GM21423 (cell line): ENCODE measurements at regions not wholly inside any gene's neighbourhood (a gene's known extent, or its start where the extent isn't known, plus 50 kb on each side); places are given as distances from the start of the nearest gene placed in this dataset.
"Not testable (repeated sequence)": the region's sequence is repeated elsewhere in the genome, so short reads cannot be mapped to it uniquely, and the experiment has no call there.

ENCODE experiments used
- ATAC-seq: cut with Tn5 transposase; IDR thresholded peaks from one replicate; pipeline ENCODE4 v1.9.1; 2021; ENCODE audit warnings: mild to moderate bottlenecking, moderate library complexity; ENCODE audit not compliant: unreplicated experiment

DNA sequence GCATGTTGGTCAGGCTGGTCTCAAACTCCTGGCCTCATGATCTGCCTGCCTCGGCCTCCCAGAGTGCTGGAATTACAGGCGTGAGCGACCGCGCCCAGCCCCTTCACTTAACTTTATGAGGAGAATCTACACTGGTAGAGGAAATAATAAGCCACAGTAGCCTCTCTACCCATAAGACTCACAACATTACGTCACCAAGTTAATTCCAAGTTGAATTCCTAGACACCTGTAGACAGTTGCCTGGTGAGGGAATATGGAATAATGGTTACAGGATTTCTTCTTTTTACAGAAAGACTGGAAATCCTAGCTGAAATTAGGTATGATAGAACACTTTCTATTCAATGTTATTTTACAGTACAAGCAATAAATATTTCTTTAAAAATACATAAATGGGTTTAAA lies 854.5 kb upstream of the EYS start:
- ATAC-seq, result no peak

DNA sequence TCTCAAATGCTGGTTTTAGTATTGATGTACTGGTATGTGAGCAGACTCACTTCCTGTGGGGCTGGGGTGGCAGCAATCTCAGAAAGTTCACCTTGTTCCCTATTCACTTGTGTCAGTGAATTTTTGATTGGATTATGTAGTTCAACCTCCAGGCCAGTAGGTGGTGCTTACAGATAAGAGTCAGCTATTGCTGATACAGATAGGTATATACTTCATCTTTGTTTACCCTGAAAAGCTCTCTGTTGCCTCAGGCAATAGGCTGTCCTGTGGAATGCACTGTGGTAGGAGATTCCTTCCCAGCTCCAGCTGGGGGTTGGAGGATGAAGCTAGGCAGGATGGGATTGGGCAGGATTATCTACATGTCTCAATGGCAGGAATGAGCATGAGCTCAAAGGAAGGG lies 851.2 kb upstream of the EYS start:
- no peak for ATAC-seq

DNA sequence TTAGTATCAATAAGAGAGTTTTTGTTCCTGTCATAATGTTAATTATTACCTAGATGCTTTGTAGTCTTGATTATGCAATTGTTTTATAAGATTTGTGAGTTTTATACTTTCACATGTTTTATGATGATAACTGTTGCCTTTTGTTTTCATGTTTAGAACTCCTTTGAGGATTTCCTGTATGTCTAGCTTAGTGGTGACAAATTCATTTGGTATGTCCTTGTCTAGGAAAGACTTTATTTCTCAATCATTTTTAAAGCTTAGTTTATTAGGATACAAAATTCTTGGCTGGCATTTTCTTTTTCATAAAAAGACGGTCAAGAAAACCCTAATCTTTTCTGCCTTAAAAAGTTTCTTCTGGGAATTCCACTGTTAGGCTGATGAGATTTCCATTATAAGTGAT lies 849.9 kb upstream of the EYS start:
- ATAC-seq, result no peak

GRCh38 chr6:66555082-66555481 lies 848.1 kb upstream of the EYS start:
- ATAC-seq, result no peak

DNA sequence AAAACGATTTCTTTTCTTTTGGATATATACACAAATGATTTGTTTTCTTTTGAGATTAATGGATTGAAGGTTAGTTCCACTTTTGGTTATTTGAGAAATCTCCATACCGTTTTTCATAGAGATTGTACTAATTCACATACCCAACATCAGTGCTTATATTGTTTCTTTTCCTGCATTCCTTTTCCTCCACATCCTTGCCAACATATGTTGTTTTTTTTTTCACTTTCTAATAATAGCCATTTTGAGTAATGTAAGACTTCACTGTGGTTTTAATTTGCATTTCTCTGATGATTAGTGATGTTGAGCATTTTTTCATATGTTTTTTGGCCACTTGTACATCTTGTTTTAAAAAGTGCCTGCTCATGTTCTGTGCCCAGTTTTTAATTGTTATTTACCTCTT lies 846.4 kb upstream of the EYS start:
- no peak for ATAC-seq

- ATAC-seq, result no peak
Measured at GRCh38 chr6:66538551-66539135, 831.6 kb upstream of the EYS start.

DNA sequence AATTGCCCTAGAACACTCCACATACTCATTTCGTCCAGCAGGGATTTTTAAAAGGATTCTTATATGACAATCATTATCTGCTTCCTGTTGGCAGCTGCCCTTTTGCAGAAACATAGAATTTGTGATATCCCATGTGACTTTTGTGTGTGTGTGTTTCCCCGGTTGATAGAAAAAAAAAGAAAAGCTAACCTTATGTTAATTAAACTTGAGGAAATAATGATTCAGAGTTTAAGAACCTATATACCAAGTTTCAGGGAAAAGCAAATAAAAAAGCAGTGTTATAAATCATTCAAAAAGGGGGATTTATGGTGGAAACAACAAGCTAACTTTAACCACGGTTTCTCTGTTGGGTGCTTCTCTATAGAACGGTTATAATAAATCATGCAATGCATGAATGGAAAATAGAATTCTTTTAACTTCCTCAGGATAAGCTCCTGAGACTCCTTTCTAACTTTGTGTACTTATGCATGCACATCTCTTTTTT lies 826.9 kb upstream of the EYS start:
- no peak for ATAC-seq

DNA sequence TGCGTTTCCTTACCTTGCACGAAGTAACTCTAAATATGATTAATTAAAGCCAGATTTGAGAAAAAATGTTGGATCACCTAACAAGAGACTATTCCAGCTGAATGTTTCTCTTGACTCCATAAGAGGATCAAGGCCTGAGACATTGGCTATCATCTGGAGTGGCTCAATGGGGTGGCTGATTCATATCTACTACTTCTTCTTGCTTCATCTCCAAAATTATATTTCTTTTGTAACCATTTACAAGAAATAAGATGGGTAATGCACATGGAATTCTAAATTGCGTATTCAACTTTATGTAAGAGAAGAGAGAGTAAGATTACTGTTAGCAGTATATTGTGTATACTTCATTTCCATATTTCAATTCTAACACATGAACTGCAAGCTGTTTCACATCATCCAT lies 819.0 kb upstream of the EYS start:
- no peak for ATAC-seq

DNA sequence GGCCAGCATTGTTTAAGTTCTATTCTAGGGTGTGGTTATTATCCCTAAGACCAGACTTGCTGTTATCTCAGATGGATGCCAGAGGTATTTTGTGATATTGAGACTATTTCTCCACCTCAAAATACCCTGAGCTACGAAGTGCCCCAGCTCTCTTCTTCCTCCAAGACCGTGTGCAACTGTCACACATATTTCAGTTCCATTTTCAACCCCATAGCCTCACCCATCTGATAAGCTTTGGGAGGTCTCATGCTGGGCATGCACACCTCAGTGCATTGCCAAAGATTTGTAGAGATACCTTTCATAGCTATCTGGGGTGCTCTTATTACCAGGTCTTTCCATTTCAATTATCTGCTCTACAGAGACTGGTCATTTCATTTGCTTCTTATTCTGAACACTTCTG lies 815.8 kb upstream of the EYS start:
- no peak for ATAC-seq

GRCh38 chr6:66516377-66516776 lies 809.4 kb upstream of the EYS start:
- no peak for ATAC-seq

- no peak for ATAC-seq
Measured at GRCh38 chr6:66508433-66508832, 801.4 kb upstream of the EYS start.

DNA sequence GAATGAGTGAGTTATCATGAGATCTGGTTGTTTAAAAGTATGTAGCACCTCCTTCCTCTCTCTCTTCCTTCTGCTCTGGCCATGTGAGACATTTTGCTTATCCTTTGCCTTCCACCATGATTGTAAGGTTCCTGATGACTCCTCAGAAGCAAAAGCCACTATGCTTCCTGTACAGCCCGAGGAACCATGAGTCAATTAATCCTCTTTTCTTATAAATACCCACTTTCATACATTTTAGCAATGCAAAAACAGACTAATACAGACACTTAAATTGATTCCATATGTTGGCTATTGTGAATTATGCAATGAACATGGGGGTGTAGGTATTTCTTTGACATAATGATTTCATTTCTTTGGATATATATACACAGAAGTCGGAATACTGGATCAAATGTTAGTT lies 792.8 kb upstream of the EYS start:
- no peak for ATAC-seq

GRCh38 chr6:66496659-66497058 lies 789.6 kb upstream of the EYS start:
- no peak for ATAC-seq

DNA sequence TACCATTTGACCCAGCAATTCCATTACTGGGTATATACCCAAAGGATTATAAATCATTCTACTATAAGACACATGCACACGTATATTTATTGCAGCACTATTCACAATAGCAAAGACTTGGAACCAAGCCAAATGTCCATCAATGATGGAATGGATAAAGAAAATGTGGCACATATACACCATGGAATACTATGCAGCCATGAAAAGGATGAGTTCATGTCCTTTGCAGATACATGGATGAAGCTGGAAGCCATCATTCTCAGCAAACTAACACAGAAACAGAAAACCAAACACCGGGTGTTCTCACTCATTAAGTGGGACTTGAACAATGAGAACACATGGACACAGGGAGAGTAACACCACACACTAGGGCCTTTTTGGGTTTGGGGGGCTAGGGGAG lies 787.6 kb upstream of the EYS start:
- ATAC-seq, result not testable (repeated sequence)

GRCh38 chr6:66489269-66489987 lies 782.4 kb upstream of the EYS start:
- no peak for ATAC-seq

DNA sequence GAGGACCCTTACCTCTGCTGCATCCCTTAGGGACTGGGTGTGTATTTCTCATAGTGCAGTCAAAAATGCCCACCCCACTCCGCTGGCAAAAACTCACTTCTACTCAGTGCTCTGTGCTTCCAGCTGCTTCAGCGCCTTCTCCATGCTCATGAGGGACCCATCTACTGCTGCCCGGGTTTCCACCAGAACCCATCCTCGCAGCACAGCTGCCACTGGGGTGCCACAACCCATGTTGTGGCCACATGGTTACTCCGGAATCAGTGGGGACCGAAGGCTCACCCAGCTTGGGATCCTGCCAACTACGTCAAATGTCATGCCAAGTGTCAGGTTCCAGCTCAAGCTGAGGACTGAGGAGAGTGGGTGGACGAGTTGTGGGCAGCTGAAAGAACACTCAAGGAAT lies 774.2 kb upstream of the EYS start:
- ATAC-seq, result no peak

GRCh38 chr6:66478705-66479104 lies 771.7 kb upstream of the EYS start:
- ATAC-seq, result no peak

GRCh38 chr6:66435321-66435720 lies 728.3 kb upstream of the EYS start:
- no peak for ATAC-seq

DNA sequence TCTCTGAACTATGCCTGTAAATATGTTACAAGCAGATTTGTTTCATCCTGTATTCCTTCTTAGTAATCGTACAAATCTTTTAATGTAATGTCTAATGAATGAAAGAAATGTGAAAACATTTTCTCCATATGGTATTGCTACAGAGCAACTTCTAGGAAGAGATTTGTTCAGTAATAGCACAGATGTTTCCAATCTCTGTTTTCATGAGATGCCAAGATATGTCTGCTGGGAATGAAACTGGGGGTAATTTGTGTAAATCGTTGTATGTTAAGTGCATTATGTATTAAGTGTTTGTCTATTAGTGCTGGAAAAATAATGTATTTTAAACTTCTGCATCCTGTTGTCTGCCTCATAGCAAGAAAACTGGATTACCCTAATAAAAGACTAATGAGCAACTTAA lies 722.2 kb upstream of the EYS start:
- no peak for ATAC-seq

DNA sequence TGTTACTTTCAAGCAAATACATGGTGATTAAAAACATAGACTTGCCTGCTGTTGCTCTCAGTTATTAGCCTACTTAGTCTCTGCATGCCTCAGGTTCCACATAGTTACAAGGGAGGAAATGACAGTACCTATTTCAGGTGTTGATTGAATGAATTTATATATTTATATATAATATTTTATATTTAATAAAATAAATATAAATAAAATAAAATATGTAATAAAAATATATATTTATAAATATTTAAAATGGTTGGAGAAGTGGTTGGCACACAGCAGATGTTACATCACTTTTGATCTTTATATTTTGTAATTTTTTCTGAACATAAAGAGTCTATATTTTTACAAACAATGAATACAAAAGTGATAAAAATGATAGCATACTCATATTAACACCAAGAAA lies 716.0 kb upstream of the EYS start:
- ATAC-seq, result no peak

DNA sequence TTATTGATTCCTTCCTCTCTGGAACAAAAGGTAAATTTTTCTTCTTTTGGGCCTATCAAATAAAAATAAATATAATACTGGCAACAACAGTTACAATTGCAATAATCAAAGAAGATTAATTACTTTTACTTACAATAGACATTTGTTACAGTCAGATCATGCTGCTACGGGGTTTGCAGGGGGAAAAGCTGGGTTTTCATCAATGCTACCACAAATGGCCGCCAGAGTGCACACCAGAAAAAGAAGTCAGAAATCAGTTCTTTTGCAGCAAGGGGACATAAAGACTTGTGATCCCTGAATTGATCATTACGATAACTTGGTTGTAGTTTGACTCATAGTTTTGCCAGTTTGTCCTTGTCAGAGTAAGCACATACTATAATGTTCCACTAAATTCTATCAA lies 714.5 kb upstream of the EYS start:
- ATAC-seq, result no peak

DNA sequence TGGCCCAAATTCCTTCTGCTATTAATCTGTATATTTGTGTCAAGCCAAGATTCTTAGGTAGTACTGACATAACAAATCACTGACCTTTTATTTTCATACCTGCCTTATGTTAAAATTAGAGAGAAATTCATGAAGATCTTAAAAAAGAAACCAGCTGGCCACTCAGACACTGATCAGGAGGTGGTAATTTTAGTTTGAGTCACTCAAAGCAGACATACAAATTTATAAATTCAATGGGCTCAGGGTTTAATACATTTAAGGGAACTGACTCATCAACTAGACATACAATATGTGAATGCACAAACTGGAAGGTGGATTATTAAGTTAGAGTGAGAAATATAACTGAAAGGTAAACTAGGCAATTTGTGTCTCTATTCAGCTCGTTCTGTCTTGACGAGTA lies 711.9 kb upstream of the EYS start:
- ATAC-seq, result no peak

- no peak for ATAC-seq
Measured at GRCh38 chr6:66403966-66404365, 696.9 kb upstream of the EYS start.
